DND-41 (cell line): ENCODE measurements at regions not wholly inside any gene's neighbourhood (a gene's known extent, or its start where the extent isn't known, plus 50 kb on each side); places are given as distances from the start of the nearest gene placed in this dataset.

Experiments
- ATAC-seq: fragments of 200-7000 bp; cut with Tn5 transposase; 3 replicates; pipeline ENCODE4 v1.9.1; 2021; ENCODE audit warnings: low read depth; ENCODE audit not compliant: insufficient read depth
- DNase-seq: peaks from one replicate; pipeline ENCODE4 v3.0.0-alpha.2; 2020
- H2AFZ ChIP-seq: 2 replicates; pipeline ENCODE4 v1.6.0; 2012; ENCODE audit warnings: low read depth, low read length
- H3K27ac ChIP-seq: 2 replicates; pipeline ENCODE4 v1.5.1; 2012; ENCODE audit warnings: low read length, inconsistent platforms
- H3K27me3 ChIP-seq: fragments of 200-600 bp; sonication (generic); 2 replicates; pipeline ENCODE4 v1.6.0; 2012; ENCODE audit warnings: low read length, mild to moderate bottlenecking, inconsistent platforms; ENCODE audit not compliant: insufficient read depth, poor library complexity
- H3K36me3 ChIP-seq: 2 replicates; pipeline ENCODE4 v1.5.1; 2012; ENCODE audit warnings: low read length, inconsistent platforms; ENCODE audit not compliant: insufficient read depth
- H3K4me1 ChIP-seq: 2 replicates; pipeline ENCODE4 v1.5.1; 2012; ENCODE audit warnings: mild to moderate bottlenecking, low read length; ENCODE audit not compliant: insufficient read depth
- H3K4me2 ChIP-seq: 2 replicates; pipeline ENCODE4 v1.6.0; 2012; ENCODE audit warnings: mild to moderate bottlenecking, moderate library complexity, low read length, inconsistent platforms; ENCODE audit not compliant: insufficient read depth
- H3K4me3 ChIP-seq, 2 experiments: fragments of 200-600 bp in 1 of 2; shearing (Covaris generic) in 1 of 2; 2 replicates each; pipeline ENCODE4 v1.5.1; 2012 to 2016; ENCODE audit warnings: inconsistent platforms in 2 of 2, low read length in 2 of 2, mild to moderate bottlenecking in 2 of 2, low read depth in 1 of 2, moderate library complexity in 1 of 2
- H3K79me2 ChIP-seq: 2 replicates; pipeline ENCODE4 v1.6.0; 2012; ENCODE audit warnings: low read length, inconsistent platforms; ENCODE audit not compliant: insufficient read depth
- H3K9ac ChIP-seq: 2 replicates; pipeline ENCODE4 v1.6.0; 2012; ENCODE audit warnings: low read depth, mild to moderate bottlenecking, inconsistent platforms, low read length, moderate library complexity
- H3K9me3 ChIP-seq: 2 replicates; pipeline ENCODE4 v1.5.1; 2012; ENCODE audit warnings: low read length, moderate library complexity, mild to moderate bottlenecking, inconsistent platforms; ENCODE audit not compliant: insufficient read depth, severe bottlenecking
- H4K20me1 ChIP-seq: 2 replicates; pipeline ENCODE4 v1.6.0; 2012; ENCODE audit warnings: low read length; ENCODE audit not compliant: insufficient read depth
- CTCF ChIP-seq: IDR thresholded peaks from 2 replicates; pipeline ENCODE4 v1.5.1; 2012; ENCODE audit warnings: borderline replicate concordance, low read length, moderate library complexity, mild to moderate bottlenecking; ENCODE audit not compliant: poor library complexity, severe bottlenecking; ENCODE audit errors: extremely low read depth
- EZH2 ChIP-seq: IDR thresholded peaks from 3 replicates; pipeline ENCODE4 v1.6.1; 2012; ENCODE audit warnings: borderline replicate concordance, low read depth, mild to moderate bottlenecking, moderate library complexity, low read length, inconsistent platforms; ENCODE audit not compliant: severe bottlenecking

DNA sequence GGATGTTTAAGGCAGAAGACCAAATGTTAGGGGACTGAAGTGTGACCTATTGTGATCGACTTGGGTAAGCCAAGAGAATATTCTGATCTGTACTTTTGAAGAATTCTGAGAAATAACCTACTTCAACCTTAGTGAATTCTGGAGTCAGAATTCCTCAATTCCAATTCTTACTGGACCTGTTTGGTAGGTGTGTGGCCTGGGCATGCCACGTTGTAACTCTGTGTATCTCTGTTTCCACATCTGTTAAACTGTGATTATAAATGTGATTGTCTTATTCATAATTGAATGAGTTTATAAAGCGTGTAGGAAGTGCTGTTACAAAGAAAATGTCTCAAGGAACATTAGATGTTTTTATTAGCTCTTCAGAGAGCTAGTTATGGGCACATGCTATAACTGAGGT, 64.5 kb downstream of the TUSC1 start:
- no peaks in the 10 kb centered on the region for H3K4me1 ChIP-seq
- no peak overlapping the region for H3K4me3 ChIP-seq
- no peaks in the 10 kb centered on the region for H3K36me3 ChIP-seq
- no peaks in the 10 kb centered on the region for H3K79me2 ChIP-seq
- no peak overlapping the region for H3K27ac ChIP-seq
- no peak overlapping the region for H2AFZ ChIP-seq
- TF ChIP-seq CTCF (no peak), EZH2 (no peak)
- no peaks in the 10 kb centered on the region for H3K9me3 ChIP-seq
- no peak for ATAC-seq
- H3K27me3 ChIP-seq: no peaks in the 10 kb centered on the region
- no peak for DNase-seq
- H3K4me2 ChIP-seq: no peak overlapping the region
- H4K20me1 ChIP-seq: no peaks in the 10 kb centered on the region
- no peak overlapping the region for H3K9ac ChIP-seq

- H3K4me1 ChIP-seq: no peaks in the 10 kb centered on the region
- no peak overlapping the region for H3K4me3 ChIP-seq
- H3K27ac ChIP-seq: no peak overlapping the region
- no peaks in the 10 kb centered on the region for H3K79me2 ChIP-seq
- H3K36me3 ChIP-seq: no peaks in the 10 kb centered on the region
- H3K27me3 ChIP-seq: no peaks in the 10 kb centered on the region
- no peaks in the 10 kb centered on the region for H3K9me3 ChIP-seq
- ATAC-seq: no peak
- no peak overlapping the region for H3K4me2 ChIP-seq
- DNase-seq: no peak
- H4K20me1 ChIP-seq: no peaks in the 10 kb centered on the region
- no peak overlapping the region for H3K9ac ChIP-seq
- TF ChIP-seq EZH2 (no peak), CTCF (no peak)
- no peak overlapping the region for H2AFZ ChIP-seq
Measured at GRCh38 chr9:25603106-25603505, 75.1 kb downstream of the TUSC1 start.

GRCh38 chr9:25602400-25603044, 75.7 kb downstream of the TUSC1 start:
- ATAC-seq (no peak), DNase-seq (no peak)
- Histone ChIP-seq H4K20me1 (no peaks in the 10 kb centered on the region), H3K36me3 (no peaks in the 10 kb centered on the region), H3K4me1 (no peaks in the 10 kb centered on the region), H3K4me2 (no peak overlapping the region), H3K27me3 (no peaks in the 10 kb centered on the region), H3K79me2 (no peaks in the 10 kb centered on the region), H3K27ac (no peak overlapping the region), H3K4me3 (no peak overlapping the region), H3K9ac (no peak overlapping the region), H3K9me3 (no peaks in the 10 kb centered on the region), H2AFZ (no peak overlapping the region)
- TF ChIP-seq EZH2 (no peak), CTCF (no peak)

- Histone ChIP-seq H3K9me3 (no peaks in the 10 kb centered on the region), H3K9ac (no peak overlapping the region), H4K20me1 (no peaks in the 10 kb centered on the region), H3K27me3 (no peaks in the 10 kb centered on the region), H2AFZ (no peak overlapping the region), H3K4me1 (no peaks in the 10 kb centered on the region), H3K36me3 (no peaks in the 10 kb centered on the region), H3K4me2 (no peak overlapping the region), H3K4me3 (no peak overlapping the region), H3K79me2 (no peaks in the 10 kb centered on the region), H3K27ac (no peak overlapping the region)
- no peak for ATAC-seq
- TF ChIP-seq CTCF (no peak), EZH2 (no peak)
- no peak for DNase-seq
Measured at GRCh38 chr9:25600501-25600900, 77.7 kb downstream of the TUSC1 start.
